ENCODE measurements at regions not wholly inside any gene's neighbourhood (a gene's known extent, or its start where the extent isn't known, plus 50 kb on each side); places are given as distances from the start of the nearest gene placed in this dataset.

GRCh38 chr2:144317071-144317738, 202.7 kb downstream of the ZEB2 start:
- TF ChIP-seq CTCF (IDR thresholded peaks at IDR 0.05) (no peak), EZH2 (IDR thresholded peaks at IDR 0.05; ENCODE audit: borderline replicate concordance, insufficient read depth, low read depth, low read length, poor library complexity, severe bottlenecking) (no peak)
